HepG2 (cell line): ENCODE measurements at regions not wholly inside any gene's neighbourhood (a gene's known extent, or its start where the extent isn't known, plus 50 kb on each side); places are given as distances from the start of the nearest gene placed in this dataset.

Source experiments
- ATAC-seq: fragments of 200-7000 bp; cut with Tn5 transposase; 3 replicates; pipeline ENCODE4 v1.9.1; 2020; ENCODE audit warnings: mild to moderate bottlenecking, moderate library complexity
- BruUV-seq: library from RNA; stranded (reverse); fragments of 400-500 nt; replicated peaks from 2 replicates; lab custom pipeline; 2021; lab: Mats Ljungman, UMichigan
- CTCF ChIA-PET: fragments of 300-600 bp; formaldehyde crosslinking; extraction: SDS; loops from one replicate; lab custom pipeline; 2021; ENCODE audit warnings: low total read pairs, inconsistent platforms, low intra/inter-chr PET ratio; lab: Yijun Ruan, JAX
- POLR2A ChIA-PET: fragments of 350-600 bp; sonication (Branson Sonifier 250); formaldehyde crosslinking; loops from one replicate; lab custom pipeline; 2020; ENCODE audit warnings: antibody characterized with exemption, inconsistent platforms; lab: Yijun Ruan, JAX
- DNase-seq: peaks from one replicate; pipeline ENCODE4 v3.0.0-alpha.2; 2015; ENCODE audit warnings: low spot score
- FAIRE-seq: peaks from 3 replicates; lab custom pipeline; 2011; peaks lifted over from hg19 to GRCh38; lab: Jason Lieb, UNC
- H2AFZ ChIP-seq: one replicate; pipeline ENCODE4 v1.6.1; 2011; ENCODE audit warnings: low read length, inconsistent platforms
- H3K27ac ChIP-seq: fragments of 300-600 bp; 3 replicates; pipeline ENCODE4 v1.8.0; 2011; ENCODE audit warnings: mixed run types, mild to moderate bottlenecking, mixed read lengths, low read length, inconsistent platforms; ENCODE audit not compliant: insufficient read depth; ENCODE audit errors: extremely low read length
- H3K27me3 ChIP-seq, 2 experiments: fragments of 200-600 bp in 1 of 2; 2 replicates in 1 of 2; 3 replicates in 1 of 2; pipeline versions ENCODE4 v1.6.0 to v1.8.0; 2011; ENCODE audit warnings: low read length in 2 of 2, mild to moderate bottlenecking in 2 of 2, moderate library complexity in 2 of 2, inconsistent platforms in 1 of 2; ENCODE audit not compliant: insufficient read depth in 2 of 2, control insufficient read depth in 1 of 2
- H3K36me3 ChIP-seq, 2 experiments: fragments of 200-600 bp in 1 of 2; replicated peaks in 1 of 2; 2 replicates in 1 of 2; 3 replicates in 1 of 2; pipeline versions ENCODE4 v1.5.1 to v1.8.0; 2011; ENCODE audit warnings: low read length in 2 of 2, inconsistent platforms in 1 of 2; ENCODE audit not compliant: insufficient read depth in 2 of 2, control insufficient read depth in 1 of 2
- H3K4me1 ChIP-seq: 2 replicates; pipeline ENCODE4 v1.5.1; 2012; ENCODE audit warnings: low read length, inconsistent platforms; ENCODE audit not compliant: insufficient read depth
- H3K4me2 ChIP-seq: 2 replicates; pipeline ENCODE4 v1.6.0; 2011; ENCODE audit warnings: low read depth, low read length, inconsistent platforms
- H3K4me3 ChIP-seq, 3 experiments: fragments of 200-600 bp in 1 of 3; sonication (generic), shearing (Covaris generic) in 1 of 3; replicated peaks in 1 of 3; 2 replicates each; pipeline ENCODE4 v1.5.1; 2011 to 2016; ENCODE audit warnings: low read length in 3 of 3, inconsistent platforms in 2 of 3, low read depth in 2 of 3, mild to moderate bottlenecking in 2 of 3, control low read depth in 1 of 3, mixed read lengths in 1 of 3; ENCODE audit not compliant: insufficient read depth in 1 of 3
- H3K79me2 ChIP-seq: one replicate; pipeline ENCODE4 v1.6.1; 2011; ENCODE audit warnings: low read length, inconsistent platforms; ENCODE audit not compliant: insufficient read depth
- H3K9ac ChIP-seq: 2 replicates; pipeline ENCODE4 v1.6.0; 2011; ENCODE audit warnings: mild to moderate bottlenecking, low read depth, low read length, inconsistent platforms; ENCODE audit not compliant: insufficient read depth
- H3K9me3 ChIP-seq: 2 replicates; pipeline ENCODE4 v1.5.1; 2012; ENCODE audit warnings: mild to moderate bottlenecking, low read length
- H4K20me1 ChIP-seq: 2 replicates; pipeline ENCODE4 v1.6.0; 2011; ENCODE audit warnings: inconsistent platforms, mild to moderate bottlenecking, low read length, moderate library complexity; ENCODE audit not compliant: insufficient read depth
- NFYB ChIP-seq: sonication (generic); formaldehyde crosslinking; IDR thresholded peaks from 2 replicates; pipeline ENCODE4 v1.4.0; 2020; ENCODE audit warnings: missing genetic modification reagents
- SP5 ChIP-seq: IDR thresholded peaks from 2 replicates; pipeline ENCODE4 v1.6.1; 2016; ENCODE audit warnings: low read depth, borderline replicate concordance
- ZNF430 ChIP-seq: sonication (generic); formaldehyde crosslinking; IDR thresholded peaks from 2 replicates; pipeline ENCODE4 v1.9.0; 2021; ENCODE audit warnings: mild to moderate bottlenecking, missing genetic modification reagents
- ZSCAN5A ChIP-seq: sonication (generic); formaldehyde crosslinking; IDR thresholded peaks from 2 replicates; pipeline ENCODE4 v1.8.0; 2022; ENCODE audit warnings: mild to moderate bottlenecking, missing genetic modification reagents, borderline replicate concordance
- WGBS: methylation state at CpG from one replicate; pipeline ENCODE4 v1.1.6; 2017; ENCODE audit warnings: low lambda C conversion rate; 5-methylcytosine and 5-hydroxymethylcytosine counted together
- in situ Hi-C: cut with HindIII; loops from 2 replicates; pipeline ENCODE4 v1.10.0; 2017; ENCODE audit warnings: low pct_unique_long_range_greater_than_20kb; ENCODE audit not compliant: extremely low pct_ligation_motif_present
- intact Hi-C: fragments of 100-400 bp; cut with micrococcal nuclease; formaldehyde crosslinking; loops from one replicate; pipeline ENCODE4 v1.10.0; 2022; ENCODE audit not compliant: unreplicated experiment
- TF ChIP-seq, protein P1 (sequence below): sonication (generic); formaldehyde crosslinking; IDR thresholded peaks from 2 replicates; pipeline ENCODE4 v1.4.0; 2020; ENCODE audit warnings: mild to moderate bottlenecking, missing genetic modification reagents

DNA sequence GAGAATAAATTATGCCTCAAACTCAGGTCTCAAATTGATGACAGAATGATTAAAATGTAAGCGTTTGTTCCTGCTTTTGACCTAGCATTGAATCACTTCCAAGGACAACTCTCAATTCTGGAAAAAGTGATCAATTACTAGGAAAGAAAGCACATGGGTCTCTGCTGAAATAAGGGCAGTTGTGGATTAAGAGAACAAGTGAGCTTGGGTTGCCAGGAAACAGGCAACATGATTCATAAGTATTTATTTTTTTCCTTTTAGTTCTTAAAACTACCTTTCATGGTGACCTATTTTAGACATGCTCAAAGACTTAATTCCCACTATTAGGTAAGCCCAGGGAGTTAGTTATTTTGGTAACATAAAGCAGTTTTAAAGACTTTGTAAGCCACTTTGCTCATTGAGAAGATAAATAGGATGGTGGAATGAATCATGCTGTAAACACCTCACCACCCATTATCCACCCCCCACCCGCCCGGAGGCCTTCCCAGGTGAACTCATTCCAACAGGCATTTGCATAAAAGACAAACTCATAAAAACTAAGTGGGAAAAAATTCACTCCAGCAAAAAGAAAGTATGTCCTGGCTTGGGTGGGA is 728.3 kb downstream of the SORCS1 start:
- in situ Hi-C loops, result no loop called here
- Histone ChIP-seq H3K4me3 (no peak overlapping the region), H3K27ac (no peak overlapping the region)
- no peak for DNase-seq
- TF ChIP-seq ZSCAN5A (CRISPR knock-in tag) (no peak), SP5 (no peak), ZNF430 (CRISPR knock-in tag) (no peak), NFYB (no peak)
- TF ChIP-seq, protein P1, sequence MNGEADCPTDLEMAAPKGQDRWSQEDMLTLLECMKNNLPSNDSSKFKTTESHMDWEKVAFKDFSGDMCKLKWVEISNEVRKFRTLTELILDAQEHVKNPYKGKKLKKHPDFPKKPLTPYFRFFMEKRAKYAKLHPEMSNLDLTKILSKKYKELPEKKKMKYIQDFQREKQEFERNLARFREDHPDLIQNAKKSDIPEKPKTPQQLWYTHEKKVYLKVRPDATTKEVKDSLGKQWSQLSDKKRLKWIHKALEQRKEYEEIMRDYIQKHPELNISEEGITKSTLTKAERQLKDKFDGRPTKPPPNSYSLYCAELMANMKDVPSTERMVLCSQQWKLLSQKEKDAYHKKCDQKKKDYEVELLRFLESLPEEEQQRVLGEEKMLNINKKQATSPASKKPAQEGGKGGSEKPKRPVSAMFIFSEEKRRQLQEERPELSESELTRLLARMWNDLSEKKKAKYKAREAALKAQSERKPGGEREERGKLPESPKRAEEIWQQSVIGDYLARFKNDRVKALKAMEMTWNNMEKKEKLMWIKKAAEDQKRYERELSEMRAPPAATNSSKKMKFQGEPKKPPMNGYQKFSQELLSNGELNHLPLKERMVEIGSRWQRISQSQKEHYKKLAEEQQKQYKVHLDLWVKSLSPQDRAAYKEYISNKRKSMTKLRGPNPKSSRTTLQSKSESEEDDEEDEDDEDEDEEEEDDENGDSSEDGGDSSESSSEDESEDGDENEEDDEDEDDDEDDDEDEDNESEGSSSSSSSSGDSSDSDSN (CRISPR knock-in tag), result no peak
- TF ChIP-seq, all 625 proteins: peak for 0
- no peaks in the 10 kb centered on the region for H4K20me1 ChIP-seq
- POLR2A ChIA-PET, result no interaction called here
- H3K4me2 ChIP-seq, result no peak overlapping the region
- no peaks in the 10 kb centered on the region for H3K27me3 ChIP-seq
- no peaks in the 10 kb centered on the region for H3K79me2 ChIP-seq
- CTCF ChIA-PET, result no interaction called here
- peaks cover 82% of the 10 kb centered on the region for H3K9me3 ChIP-seq
- H3K9ac ChIP-seq, result no peak overlapping the region
- 13% methylated on average over 3 of the region's 3 CpGs for WGBS
- H2AFZ ChIP-seq, result no peak overlapping the region
- intact Hi-C loops, result no loop called here
- no peaks in the 10 kb centered on the region for H3K36me3 ChIP-seq
- H3K4me1 ChIP-seq, result no peaks in the 10 kb centered on the region
- no TSS peak for BruUV-seq
- FAIRE-seq (no peak), ATAC-seq (no peak)
